LNCAP (cell line): ENCODE measurements at regions not wholly inside any gene's neighbourhood (a gene's known extent, or its start where the extent isn't known, plus 50 kb on each side); places are given as distances from the start of the nearest gene placed in this dataset.

Source experiments
- CTCF ChIP-seq: fragments of 450-650 bp; IDR thresholded peaks from 2 replicates; pipeline ENCODE4 v1.5.1; 2017; ENCODE audit warnings: mild to moderate bottlenecking

GRCh38 chr1:106603616-106604015 lies 452.9 kb upstream of the PRMT6 start:
- no peak for TF ChIP-seq CTCF

- no peak for TF ChIP-seq CTCF
These were observed 447.6 kb upstream of the PRMT6 start for GRCh38 chr1:106608841-106609240.

GRCh38 chr1:106613068-106613467 lies 443.4 kb upstream of the PRMT6 start:
- no peak for TF ChIP-seq CTCF

GRCh38 chr1:106613861-106614260 lies 442.6 kb upstream of the PRMT6 start:
- no peak for TF ChIP-seq CTCF

- TF ChIP-seq CTCF, result no peak
These were observed 441.0 kb upstream of the PRMT6 start for GRCh38 chr1:106615473-106615872.

- TF ChIP-seq CTCF, result no peak
These were observed 437.2 kb upstream of the PRMT6 start for GRCh38 chr1:106619080-106619826.

- no peak for TF ChIP-seq CTCF
These were observed 436.7 kb upstream of the PRMT6 start for GRCh38 chr1:106619827-106620134.

GRCh38 chr1:106620521-106620954 lies 435.9 kb upstream of the PRMT6 start:
- TF ChIP-seq CTCF, result no peak
